ENCODE measurements at regions not wholly inside any gene's neighbourhood (a gene's known extent, or its start where the extent isn't known, plus 50 kb on each side); places are given as distances from the start of the nearest gene placed in this dataset.

GRCh38 chr1:195550071-195550862 lies 1058.0 kb downstream of the KCNT2 start:
- no peak for DNase-seq

GRCh38 chr1:195530961-195531360 lies 1077.3 kb downstream of the KCNT2 start:
- no peak for DNase-seq

GRCh38 chr1:195529881-195530280 lies 1078.4 kb downstream of the KCNT2 start:
- no peak for DNase-seq

- no peak for DNase-seq
These were observed 1087.5 kb downstream of the KCNT2 start for GRCh38 chr1:195520757-195521156.

- DNase-seq: no peak
These were observed 1092.2 kb downstream of the KCNT2 start for GRCh38 chr1:195516036-195516435.

- DNase-seq: no peak
These were observed 1096.7 kb downstream of the KCNT2 start for GRCh38 chr1:195511501-195511900.

GRCh38 chr1:195501118-195501517 lies 1107.1 kb downstream of the KCNT2 start:
- no peak for DNase-seq

GRCh38 chr1:195495720-195496635 lies 1112.3 kb downstream of the KCNT2 start:
- no peak for DNase-seq

GRCh38 chr1:195482137-195482536 lies 1126.1 kb downstream of the KCNT2 start:
- no peak for DNase-seq

GRCh38 chr1:195481293-195481692 lies 1126.9 kb downstream of the KCNT2 start:
- DNase-seq: no peak

GRCh38 chr1:195475568-195475967 lies 1132.7 kb downstream of the KCNT2 start:
- DNase-seq: no peak

- no peak for DNase-seq
These were observed 1135.9 kb downstream of the KCNT2 start for GRCh38 chr1:195472291-195472690.

GRCh38 chr1:195466639-195467038 lies 1141.6 kb downstream of the KCNT2 start:
- DNase-seq: no peak

- no peak for DNase-seq
These were observed 1145.6 kb downstream of the KCNT2 start for GRCh38 chr1:195462646-195463045.

- no peak for DNase-seq
These were observed 1146.1 kb downstream of the KCNT2 start for GRCh38 chr1:195462152-195462551.

- no peak for DNase-seq
These were observed 1149.9 kb downstream of the KCNT2 start for GRCh38 chr1:195458365-195458764.

- no peak for DNase-seq
These were observed 1157.4 kb downstream of the KCNT2 start for GRCh38 chr1:195450794-195451193.

- DNase-seq: no peak
These were observed 1168.6 kb downstream of the KCNT2 start for GRCh38 chr1:195439661-195440060.

GRCh38 chr1:195434566-195435203 lies 1173.6 kb downstream of the KCNT2 start:
- DNase-seq: no peak

GRCh38 chr1:195430826-195431225 lies 1177.4 kb downstream of the KCNT2 start:
- no peak for DNase-seq

- no peak for DNase-seq
These were observed 1179.3 kb downstream of the KCNT2 start for GRCh38 chr1:195428927-195429326.

- DNase-seq: no peak
These were observed 1192.7 kb downstream of the KCNT2 start for GRCh38 chr1:195415584-195415983.

GRCh38 chr1:195394567-195394966 lies 1213.7 kb downstream of the KCNT2 start:
- no peak for DNase-seq

All from left kidney (tissue), 1 donor.